T-helper 17 cell (primary cell): ENCODE measurements at regions not wholly inside any gene's neighbourhood (a gene's known extent, or its start where the extent isn't known, plus 50 kb on each side); places are given as distances from the start of the nearest gene placed in this dataset.

Experiments
- ATAC-seq: fragments of 150-1000 bp; cut with Tn5 transposase; 2 replicates; pipeline ENCODE4 v1.10.0; 2021; ENCODE audit warnings: mild to moderate bottlenecking, moderate library complexity
- DNase-seq, 3 donors: peaks; one replicate each; pipeline versions ENCODE4 v3.0.0 to v3.0.0-alpha.2; 2020 to 2021
- H3K9me3 ChIP-seq: one replicate; pipeline ENCODE4 v1.7.0; 2013; ENCODE audit warnings: low read length, mild to moderate bottlenecking; ENCODE audit not compliant: control insufficient read depth, poor library complexity, severe bottlenecking
- H3K27ac Mint-ChIP-seq: one replicate; pipeline ENCODE4 v1.8.0; 2022; ENCODE audit warnings: mild to moderate bottlenecking, moderate library complexity, mixed read lengths
- H3K27me3 Mint-ChIP-seq: one replicate; pipeline ENCODE4 v1.8.0; 2022; ENCODE audit warnings: mixed read lengths
- H3K36me3 Mint-ChIP-seq: one replicate; pipeline ENCODE4 v1.8.0; 2022; ENCODE audit warnings: low read depth, mixed read lengths
- H3K4me1 Mint-ChIP-seq: one replicate; pipeline ENCODE4 v1.8.0; 2022; ENCODE audit warnings: mild to moderate bottlenecking, mixed read lengths
- H3K4me3 Mint-ChIP-seq: one replicate; pipeline ENCODE4 v1.8.0; 2022; ENCODE audit warnings: mild to moderate bottlenecking, moderate library complexity, mixed read lengths

DNA sequence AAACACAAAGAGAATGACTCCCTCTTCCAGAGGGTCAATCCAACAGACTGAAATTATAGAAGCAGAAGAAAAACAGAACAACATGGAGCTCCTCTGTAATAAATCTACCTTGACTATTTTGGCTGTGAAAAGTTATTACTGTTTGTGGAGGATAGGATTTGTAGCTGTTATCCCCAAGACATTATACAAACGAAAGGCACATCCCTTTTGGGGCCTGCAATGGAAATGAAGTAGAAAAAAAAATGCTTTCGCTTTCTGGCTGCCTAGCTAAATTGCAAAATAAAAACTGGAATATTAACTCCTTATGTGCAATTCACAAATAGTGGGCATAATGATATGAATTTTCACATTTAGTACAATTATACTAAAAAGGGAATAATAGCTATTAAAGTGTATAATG lies 123.8 kb upstream of the CCDC179 start:
- Mint-ChIP-seq H3K27ac (no peak overlapping the region), H3K36me3 (peaks cover 4% of the 10 kb centered on the region), H3K27me3 (no peaks in the 10 kb centered on the region), H3K4me3 (no peak overlapping the region), H3K4me1 (no peaks in the 10 kb centered on the region)
- ATAC-seq = no peak
- peaks cover 3% of the 10 kb centered on the region for H3K9me3 ChIP-seq
- no peak for DNase-seq

DNA sequence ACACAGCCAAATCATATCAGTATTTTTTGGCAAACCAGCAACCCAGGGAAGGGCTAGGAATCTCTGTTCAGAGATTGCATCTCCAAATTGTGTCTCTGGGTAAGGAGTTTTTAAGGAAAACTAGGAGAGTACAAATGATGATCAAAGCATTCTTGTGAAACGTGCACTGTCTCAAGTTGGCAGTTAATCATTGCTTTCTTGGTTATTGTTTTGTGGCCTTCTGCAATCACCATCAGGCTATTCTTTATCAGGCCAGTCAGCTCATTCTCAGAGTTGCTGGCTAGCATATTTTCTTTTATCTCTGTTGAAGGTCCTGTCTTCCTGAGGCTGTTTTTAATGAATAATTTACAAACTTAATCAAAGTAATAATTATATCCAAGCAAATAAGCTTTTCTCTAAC lies 129.1 kb upstream of the CCDC179 start:
- ATAC-seq = no peak
- H3K4me3 Mint-ChIP-seq = no peak overlapping the region
- H3K27me3 Mint-ChIP-seq = no peaks in the 10 kb centered on the region
- H3K27ac Mint-ChIP-seq = no peak overlapping the region
- H3K36me3 Mint-ChIP-seq = peaks cover 2% of the 10 kb centered on the region
- no peak for DNase-seq
- H3K9me3 ChIP-seq = no peaks in the 10 kb centered on the region
- H3K4me1 Mint-ChIP-seq = no peaks in the 10 kb centered on the region

DNA sequence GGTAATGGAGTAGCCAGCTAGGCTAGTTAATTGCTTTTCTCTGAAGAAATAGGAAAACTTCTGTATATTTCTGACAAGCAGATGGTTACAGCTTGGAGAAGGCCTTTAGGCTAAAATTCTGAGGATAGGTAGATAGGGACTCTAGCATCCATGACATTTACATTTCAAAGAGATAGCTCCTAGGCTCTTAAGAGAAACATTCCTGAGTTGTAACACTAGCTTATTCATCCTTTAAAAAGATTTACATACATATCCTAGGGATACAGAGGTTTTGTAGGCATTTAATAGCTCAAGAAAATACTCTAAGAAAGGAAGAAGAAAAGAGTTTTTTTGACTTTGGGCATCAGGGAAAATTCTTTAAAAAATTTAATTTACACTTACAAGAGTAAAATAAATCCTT lies 130.9 kb upstream of the CCDC179 start:
- Mint-ChIP-seq H3K36me3 (peaks cover 3% of the 10 kb centered on the region), H3K27ac (no peak overlapping the region), H3K27me3 (no peaks in the 10 kb centered on the region), H3K4me1 (no peaks in the 10 kb centered on the region), H3K4me3 (no peak overlapping the region)
- DNase-seq (no peak), ATAC-seq (no peak)
- H3K9me3 ChIP-seq = no peaks in the 10 kb centered on the region

- DNase-seq = no peak
- ATAC-seq = no peak
- Mint-ChIP-seq H3K36me3 (no peaks in the 10 kb centered on the region), H3K4me3 (no peak overlapping the region), H3K4me1 (no peaks in the 10 kb centered on the region), H3K27me3 (no peaks in the 10 kb centered on the region), H3K27ac (no peak overlapping the region)
- H3K9me3 ChIP-seq = no peaks in the 10 kb centered on the region
Measured at GRCh38 chr11:23006730-23007129, 146.5 kb upstream of the CCDC179 start.

DNA sequence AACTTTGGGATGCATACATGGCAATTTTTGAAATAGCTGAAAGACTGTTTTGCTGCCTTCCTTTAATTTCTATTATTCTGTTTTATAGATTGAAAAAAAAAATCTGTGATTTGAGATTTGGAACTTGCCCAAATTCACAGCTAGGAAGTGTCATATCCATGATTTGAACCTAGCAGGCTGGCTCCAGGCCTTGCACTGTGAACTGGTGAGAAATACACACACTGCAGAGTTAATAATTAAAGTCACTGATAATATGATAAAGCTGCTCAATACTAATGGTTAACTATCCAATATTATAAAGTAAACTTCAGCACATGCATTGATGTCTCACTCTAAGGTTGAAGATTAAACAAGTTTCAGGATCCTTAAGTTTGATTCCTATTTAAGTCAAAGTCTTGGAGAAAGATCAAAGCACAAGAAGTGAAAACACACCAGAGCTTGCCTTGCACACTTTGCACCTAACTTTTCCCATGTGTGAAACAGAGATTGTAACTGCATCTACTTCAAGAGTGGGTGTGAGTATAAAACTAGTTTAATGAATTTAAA lies 150.6 kb upstream of the CCDC179 start:
- DNase-seq (no peak), ATAC-seq (no peak)
- no peaks in the 10 kb centered on the region for H3K4me1 Mint-ChIP-seq
- H3K4me3 Mint-ChIP-seq = no peak overlapping the region
- no peaks in the 10 kb centered on the region for H3K36me3 Mint-ChIP-seq
- H3K27me3 Mint-ChIP-seq = no peaks in the 10 kb centered on the region
- no peaks in the 10 kb centered on the region for H3K9me3 ChIP-seq
- H3K27ac Mint-ChIP-seq = no peak overlapping the region

GRCh38 chr11:23012930-23013329 lies 152.7 kb upstream of the CCDC179 start:
- no peaks in the 10 kb centered on the region for H3K4me1 Mint-ChIP-seq
- H3K4me3 Mint-ChIP-seq = no peak overlapping the region
- H3K9me3 ChIP-seq = no peaks in the 10 kb centered on the region
- H3K27ac Mint-ChIP-seq = no peak overlapping the region
- DNase-seq = no peak
- H3K36me3 Mint-ChIP-seq = no peaks in the 10 kb centered on the region
- H3K27me3 Mint-ChIP-seq = no peaks in the 10 kb centered on the region
- no peak for ATAC-seq

- no peaks in the 10 kb centered on the region for H3K36me3 Mint-ChIP-seq
- H3K4me1 Mint-ChIP-seq = no peaks in the 10 kb centered on the region
- H3K27me3 Mint-ChIP-seq = no peaks in the 10 kb centered on the region
- no peaks in the 10 kb centered on the region for H3K9me3 ChIP-seq
- no peak overlapping the region for H3K27ac Mint-ChIP-seq
- no peak for DNase-seq
- ATAC-seq = no peak
- H3K4me3 Mint-ChIP-seq = no peak overlapping the region
Measured at GRCh38 chr11:23013509-23013908, 153.2 kb upstream of the CCDC179 start.

DNA sequence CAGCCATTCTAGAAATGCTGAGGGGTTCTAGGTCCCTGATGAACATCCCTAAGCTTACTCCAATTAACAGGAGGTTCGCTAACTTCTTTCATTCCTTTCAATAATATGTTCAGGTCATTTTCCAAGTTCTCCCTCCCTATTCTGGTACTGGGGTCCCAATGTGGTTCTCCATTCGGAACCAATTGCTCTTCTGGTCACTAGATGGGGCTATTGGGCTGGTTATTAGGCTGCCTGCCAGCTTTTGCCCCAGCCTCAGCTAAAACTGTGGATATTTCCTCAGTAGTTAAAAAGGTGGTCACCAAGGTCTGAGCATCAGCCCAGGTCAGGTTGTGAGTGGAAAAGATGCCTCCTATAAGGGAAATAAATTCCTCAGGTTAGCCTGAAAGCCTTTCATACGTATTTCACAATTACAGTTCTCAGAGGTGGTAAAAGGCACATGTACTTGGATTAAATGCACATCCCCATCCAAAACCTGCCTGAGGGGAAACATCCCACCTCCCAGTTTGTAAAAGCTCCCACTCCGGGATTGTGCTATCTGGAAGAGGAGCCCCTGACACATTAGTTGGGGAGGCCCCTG lies 161.1 kb upstream of the CCDC179 start:
- DNase-seq = no peak
- H3K36me3 Mint-ChIP-seq = no peaks in the 10 kb centered on the region
- H3K4me3 Mint-ChIP-seq = no peak overlapping the region
- H3K27ac Mint-ChIP-seq = no peak overlapping the region
- H3K27me3 Mint-ChIP-seq = no peaks in the 10 kb centered on the region
- H3K4me1 Mint-ChIP-seq = peaks cover 3% of the 10 kb centered on the region
- H3K9me3 ChIP-seq = no peaks in the 10 kb centered on the region
- ATAC-seq = no peak

GRCh38 chr11:23022854-23023253 lies 162.6 kb upstream of the CCDC179 start:
- H3K4me3 Mint-ChIP-seq = no peak overlapping the region
- H3K27me3 Mint-ChIP-seq = no peaks in the 10 kb centered on the region
- H3K27ac Mint-ChIP-seq = no peak overlapping the region
- H3K4me1 Mint-ChIP-seq = peaks cover 3% of the 10 kb centered on the region
- H3K9me3 ChIP-seq = no peaks in the 10 kb centered on the region
- no peak for ATAC-seq
- no peaks in the 10 kb centered on the region for H3K36me3 Mint-ChIP-seq
- DNase-seq = no peak

- H3K4me1 Mint-ChIP-seq = peaks cover 3% of the 10 kb centered on the region
- ATAC-seq = no peak
- H3K4me3 Mint-ChIP-seq = no peak overlapping the region
- no peaks in the 10 kb centered on the region for H3K9me3 ChIP-seq
- no peak for DNase-seq
- H3K36me3 Mint-ChIP-seq = no peaks in the 10 kb centered on the region
- no peak overlapping the region for H3K27ac Mint-ChIP-seq
- no peaks in the 10 kb centered on the region for H3K27me3 Mint-ChIP-seq
Measured at GRCh38 chr11:23023319-23023718, 163.0 kb upstream of the CCDC179 start.

DNA sequence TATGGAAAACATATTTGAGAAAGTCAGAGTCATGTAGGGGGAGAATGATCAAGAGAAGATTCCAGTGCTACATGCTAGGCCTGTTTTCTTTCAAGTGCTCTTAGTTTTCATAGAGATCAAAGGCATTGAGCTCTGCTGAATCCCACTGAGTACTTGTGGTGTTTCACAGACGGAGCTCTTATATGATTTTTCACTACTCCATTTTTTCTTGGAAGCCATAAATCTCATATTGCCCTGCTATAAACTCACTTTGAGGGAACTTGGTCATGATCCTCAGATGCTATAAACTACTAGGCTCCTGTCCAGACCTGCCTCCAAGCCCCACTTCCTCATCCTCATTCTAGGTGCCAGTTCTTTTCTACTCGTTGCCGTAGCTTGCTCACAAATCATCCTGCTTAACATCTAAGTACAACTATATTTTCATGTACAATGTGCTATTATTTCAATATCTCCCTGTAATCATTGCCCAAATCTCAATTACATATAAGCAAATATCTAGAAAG lies 180.8 kb upstream of the CCDC179 start:
- no peaks in the 10 kb centered on the region for H3K4me1 Mint-ChIP-seq
- H3K36me3 Mint-ChIP-seq = no peaks in the 10 kb centered on the region
- no peak for ATAC-seq
- H3K27ac Mint-ChIP-seq = no peak overlapping the region
- no peak for DNase-seq
- no peak overlapping the region for H3K4me3 Mint-ChIP-seq
- H3K9me3 ChIP-seq = no peaks in the 10 kb centered on the region
- no peaks in the 10 kb centered on the region for H3K27me3 Mint-ChIP-seq

DNA sequence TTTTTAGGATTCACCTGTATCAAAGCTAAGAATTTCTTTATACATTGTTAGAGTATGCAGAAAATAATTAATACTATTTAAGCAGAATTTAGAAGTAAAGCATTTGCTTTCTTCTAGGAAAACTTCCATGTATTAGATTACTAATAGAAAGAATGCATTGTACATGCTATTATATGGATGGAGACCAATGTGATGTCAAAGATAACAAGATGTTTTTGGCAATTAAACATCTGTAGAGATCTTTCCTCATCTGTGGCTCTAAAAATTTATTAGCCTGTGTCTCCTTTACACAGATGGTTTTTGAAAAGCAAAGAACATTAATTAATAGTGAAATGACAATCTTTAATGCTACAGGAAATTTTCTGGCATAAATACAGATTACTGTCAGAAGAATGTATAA lies 198.4 kb upstream of the CCDC179 start:
- H3K4me3 Mint-ChIP-seq = no peak overlapping the region
- H3K4me1 Mint-ChIP-seq = no peaks in the 10 kb centered on the region
- no peaks in the 10 kb centered on the region for H3K36me3 Mint-ChIP-seq
- H3K27me3 Mint-ChIP-seq = no peaks in the 10 kb centered on the region
- DNase-seq (no peak), ATAC-seq (no peak)
- H3K27ac Mint-ChIP-seq = no peak overlapping the region
- H3K9me3 ChIP-seq = no peaks in the 10 kb centered on the region

GRCh38 chr11:23063276-23063675 lies 203.0 kb upstream of the CCDC179 start:
- H3K9me3 ChIP-seq = no peaks in the 10 kb centered on the region
- Mint-ChIP-seq H3K27me3 (no peaks in the 10 kb centered on the region), H3K36me3 (no peaks in the 10 kb centered on the region), H3K4me1 (no peaks in the 10 kb centered on the region), H3K27ac (no peak overlapping the region), H3K4me3 (no peak overlapping the region)
- ATAC-seq = no peak
- DNase-seq = no peak

- no peaks in the 10 kb centered on the region for H3K4me1 Mint-ChIP-seq
- H3K9me3 ChIP-seq = no peaks in the 10 kb centered on the region
- no peak for ATAC-seq
- H3K27ac Mint-ChIP-seq = no peak overlapping the region
- no peaks in the 10 kb centered on the region for H3K27me3 Mint-ChIP-seq
- H3K36me3 Mint-ChIP-seq = no peaks in the 10 kb centered on the region
- H3K4me3 Mint-ChIP-seq = no peak overlapping the region
- DNase-seq = no peak
Measured at GRCh38 chr11:23078289-23078971, 218.2 kb upstream of the CCDC179 start.
